ENCODE measurements at regions not wholly inside any gene's neighbourhood (a gene's known extent, or its start where the extent isn't known, plus 50 kb on each side); places are given as distances from the start of the nearest gene placed in this dataset.

DNA sequence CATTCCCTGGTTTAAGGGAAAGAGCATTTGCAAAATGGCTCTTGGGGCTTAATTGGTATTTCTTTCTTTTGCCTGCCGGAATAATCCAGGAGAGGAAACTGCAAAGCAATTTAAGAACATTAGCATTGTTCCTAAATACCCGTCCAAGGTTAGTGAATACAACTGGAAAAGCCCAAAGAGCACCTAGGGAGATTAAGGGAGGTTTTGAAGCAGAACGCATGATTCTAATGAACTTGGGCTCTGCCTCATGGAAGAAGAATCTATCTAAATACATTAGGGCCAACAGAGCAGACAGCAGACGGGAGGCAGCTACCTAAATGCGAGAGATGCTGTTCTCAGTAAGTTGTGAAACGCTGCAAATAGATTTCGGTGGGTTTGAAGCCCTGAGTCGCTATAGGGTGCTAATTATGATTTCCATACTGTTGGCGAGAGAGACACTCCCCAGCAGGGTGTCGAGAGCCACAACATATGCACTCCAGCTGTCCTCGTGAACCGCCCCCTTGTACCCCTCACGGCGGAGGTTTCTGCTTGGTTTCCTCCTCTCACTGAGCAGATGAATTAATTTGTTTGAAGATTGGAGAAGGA is 326.7 kb upstream of the CAMK1G start:
- no peaks in the 10 kb centered on the region for H3K36me3 ChIP-seq (ENCODE audit: insufficient read depth, low read length)
- H3K27ac Mint-ChIP-seq (ENCODE audit: unreplicated experiment), result no peak overlapping the region
- H3K9ac ChIP-seq (ENCODE audit: low read length), result no peak overlapping the region
- H3K4me1 Mint-ChIP-seq (ENCODE audit: low read depth, unreplicated experiment), result no peaks in the 10 kb centered on the region
- H3K4me3 Mint-ChIP-seq (ENCODE audit: unreplicated experiment), result no peak overlapping the region
- no peaks in the 10 kb centered on the region for H3K79me2 ChIP-seq (ENCODE audit: insufficient read depth, low read length)
- TF ChIP-seq EZH2 (IDR thresholded peaks at IDR 0.05; ENCODE audit: insufficient read depth, low read length), result no peak
- TF ChIP-seq, protein P1, sequence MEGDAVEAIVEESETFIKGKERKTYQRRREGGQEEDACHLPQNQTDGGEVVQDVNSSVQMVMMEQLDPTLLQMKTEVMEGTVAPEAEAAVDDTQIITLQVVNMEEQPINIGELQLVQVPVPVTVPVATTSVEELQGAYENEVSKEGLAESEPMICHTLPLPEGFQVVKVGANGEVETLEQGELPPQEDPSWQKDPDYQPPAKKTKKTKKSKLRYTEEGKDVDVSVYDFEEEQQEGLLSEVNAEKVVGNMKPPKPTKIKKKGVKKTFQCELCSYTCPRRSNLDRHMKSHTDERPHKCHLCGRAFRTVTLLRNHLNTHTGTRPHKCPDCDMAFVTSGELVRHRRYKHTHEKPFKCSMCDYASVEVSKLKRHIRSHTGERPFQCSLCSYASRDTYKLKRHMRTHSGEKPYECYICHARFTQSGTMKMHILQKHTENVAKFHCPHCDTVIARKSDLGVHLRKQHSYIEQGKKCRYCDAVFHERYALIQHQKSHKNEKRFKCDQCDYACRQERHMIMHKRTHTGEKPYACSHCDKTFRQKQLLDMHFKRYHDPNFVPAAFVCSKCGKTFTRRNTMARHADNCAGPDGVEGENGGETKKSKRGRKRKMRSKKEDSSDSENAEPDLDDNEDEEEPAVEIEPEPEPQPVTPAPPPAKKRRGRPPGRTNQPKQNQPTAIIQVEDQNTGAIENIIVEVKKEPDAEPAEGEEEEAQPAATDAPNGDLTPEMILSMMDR (IDR thresholded peaks at IDR 0.05; ENCODE audit: insufficient read depth, low read depth, low read length), result no peak
- no peaks in the 10 kb centered on the region for H3K36me3 Mint-ChIP-seq (ENCODE audit: low read depth, unreplicated experiment)
- H3K4me2 ChIP-seq (ENCODE audit: low read length), result no peak overlapping the region
- H2AFZ ChIP-seq (ENCODE audit: low read depth, low read length), result no peak overlapping the region
- no peaks in the 10 kb centered on the region for H3K9me3 ChIP-seq (ENCODE audit: insufficient read depth, low read depth, low read length)
- no peak overlapping the region for H3K27ac ChIP-seq (ENCODE audit: low read depth, low read length)
- no peaks in the 10 kb centered on the region for H3K4me1 ChIP-seq (ENCODE audit: insufficient read depth, low read length)
- no peaks in the 10 kb centered on the region for H3K9me3 Mint-ChIP-seq (ENCODE audit: unreplicated experiment)
- DNase-seq (ENCODE audit: low read depth) (no peak), FAIRE-seq (no peak)
- no peak overlapping the region for H3K4me3 ChIP-seq (ENCODE audit: insufficient read depth, low read depth, low read length)
- H3K27me3 Mint-ChIP-seq (ENCODE audit: low read depth, unreplicated experiment), result no peaks in the 10 kb centered on the region
- H3K27me3 ChIP-seq (ENCODE audit: insufficient read depth, low read length), result no peaks in the 10 kb centered on the region
- H4K20me1 ChIP-seq (ENCODE audit: insufficient read depth, low read length), result no peaks in the 10 kb centered on the region

DNA sequence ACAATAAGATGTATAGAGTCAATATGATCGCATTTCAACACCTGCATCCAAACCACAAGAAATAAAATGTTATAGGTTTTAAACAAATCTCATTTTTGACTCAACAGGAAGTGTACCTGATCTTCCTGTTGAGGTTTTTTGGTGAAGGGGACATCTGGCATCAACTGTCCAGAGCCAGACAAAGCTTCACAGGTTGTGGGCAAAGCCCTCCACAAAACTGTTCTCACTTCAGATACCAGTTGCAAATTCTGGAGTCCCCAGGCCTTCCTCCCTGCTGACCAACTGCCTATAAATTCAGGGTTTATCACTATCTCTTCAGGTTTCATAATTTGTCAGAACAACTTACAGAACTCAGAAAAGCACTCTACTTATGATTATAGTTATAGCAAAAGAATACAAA is 326.1 kb upstream of the CAMK1G start:
- Mint-ChIP-seq H3K9me3 (ENCODE audit: unreplicated experiment) (no peaks in the 10 kb centered on the region), H3K4me3 (ENCODE audit: unreplicated experiment) (no peak overlapping the region), H3K27ac (ENCODE audit: unreplicated experiment) (no peak overlapping the region), H3K36me3 (ENCODE audit: low read depth, unreplicated experiment) (no peaks in the 10 kb centered on the region), H3K27me3 (ENCODE audit: low read depth, unreplicated experiment) (no peaks in the 10 kb centered on the region), H3K4me1 (ENCODE audit: low read depth, unreplicated experiment) (no peaks in the 10 kb centered on the region)
- no peak overlapping the region for H2AFZ ChIP-seq (ENCODE audit: low read depth, low read length)
- H3K36me3 ChIP-seq (ENCODE audit: insufficient read depth, low read length), result no peaks in the 10 kb centered on the region
- no peaks in the 10 kb centered on the region for H3K27me3 ChIP-seq (ENCODE audit: insufficient read depth, low read length)
- no peak overlapping the region for H3K27ac ChIP-seq (ENCODE audit: low read depth, low read length)
- TF ChIP-seq, protein P1 (IDR thresholded peaks at IDR 0.05; ENCODE audit: insufficient read depth, low read depth, low read length), result no peak
- no peak for TF ChIP-seq EZH2 (IDR thresholded peaks at IDR 0.05; ENCODE audit: insufficient read depth, low read length)
- H3K4me2 ChIP-seq (ENCODE audit: low read length), result no peak overlapping the region
- FAIRE-seq, result no peak
- no peaks in the 10 kb centered on the region for H3K79me2 ChIP-seq (ENCODE audit: insufficient read depth, low read length)
- no peak overlapping the region for H3K9ac ChIP-seq (ENCODE audit: low read length)
- no peak for DNase-seq (ENCODE audit: low read depth)
- no peak overlapping the region for H3K4me3 ChIP-seq (ENCODE audit: insufficient read depth, low read depth, low read length)
- no peaks in the 10 kb centered on the region for H3K9me3 ChIP-seq (ENCODE audit: insufficient read depth, low read depth, low read length)
- H4K20me1 ChIP-seq (ENCODE audit: insufficient read depth, low read length), result no peaks in the 10 kb centered on the region
- no peaks in the 10 kb centered on the region for H3K4me1 ChIP-seq (ENCODE audit: insufficient read depth, low read length)

DNA sequence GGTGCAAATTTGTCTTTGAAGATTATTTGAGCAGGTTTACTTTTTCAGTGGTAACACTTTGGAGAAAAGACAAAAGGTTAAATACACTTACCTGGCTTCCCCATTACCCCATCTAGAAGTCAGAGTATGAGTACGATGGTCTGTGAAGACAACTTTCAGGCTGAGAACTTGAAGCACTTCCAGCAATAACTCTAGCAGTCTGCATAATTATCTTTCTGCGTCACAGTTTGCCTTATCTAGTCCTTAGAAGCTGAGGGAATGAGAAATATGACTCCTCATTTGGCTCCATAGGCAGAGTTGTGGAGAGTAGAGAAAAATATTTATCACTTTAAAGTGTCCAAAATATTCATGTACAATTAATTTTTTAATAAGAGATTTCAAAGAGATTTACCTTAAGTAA is 323.4 kb upstream of the CAMK1G start:
- no peaks in the 10 kb centered on the region for H4K20me1 ChIP-seq (ENCODE audit: insufficient read depth, low read length)
- FAIRE-seq, result no peak

More for the DNA sequence above, 323.4 kb upstream of the CAMK1G start:
- Mint-ChIP-seq H3K36me3 (ENCODE audit: low read depth, unreplicated experiment) (no peaks in the 10 kb centered on the region), H3K27me3 (ENCODE audit: low read depth, unreplicated experiment) (no peaks in the 10 kb centered on the region), H3K27ac (ENCODE audit: unreplicated experiment) (no peak overlapping the region), H3K4me1 (ENCODE audit: low read depth, unreplicated experiment) (no peaks in the 10 kb centered on the region), H3K4me3 (ENCODE audit: unreplicated experiment) (no peak overlapping the region), H3K9me3 (ENCODE audit: unreplicated experiment) (no peaks in the 10 kb centered on the region)
- H3K36me3 ChIP-seq (ENCODE audit: insufficient read depth, low read length), result no peaks in the 10 kb centered on the region
- H3K79me2 ChIP-seq (ENCODE audit: insufficient read depth, low read length), result no peaks in the 10 kb centered on the region
- H3K9me3 ChIP-seq (ENCODE audit: insufficient read depth, low read depth, low read length), result no peaks in the 10 kb centered on the region
- TF ChIP-seq EZH2 (IDR thresholded peaks at IDR 0.05; ENCODE audit: insufficient read depth, low read length), result no peak
- TF ChIP-seq, protein P1 (IDR thresholded peaks at IDR 0.05; ENCODE audit: insufficient read depth, low read depth, low read length), result no peak
- DNase-seq (ENCODE audit: low read depth), result peak; percentile 27
- no peaks in the 10 kb centered on the region for H3K27me3 ChIP-seq (ENCODE audit: insufficient read depth, low read length)
- no peak overlapping the region for H3K27ac ChIP-seq (ENCODE audit: low read depth, low read length)
- H3K4me1 ChIP-seq (ENCODE audit: insufficient read depth, low read length), result no peaks in the 10 kb centered on the region
- H2AFZ ChIP-seq (ENCODE audit: low read depth, low read length), result no peak overlapping the region
- no peak overlapping the region for H3K9ac ChIP-seq (ENCODE audit: low read length)
- no peak overlapping the region for H3K4me2 ChIP-seq (ENCODE audit: low read length)
- H3K4me3 ChIP-seq (ENCODE audit: insufficient read depth, low read depth, low read length), result no peak overlapping the region
